Endodermal cell (in vitro differentiated cells): ENCODE measurements at regions not wholly inside any gene's neighbourhood (a gene's known extent, or its start where the extent isn't known, plus 50 kb on each side); places are given as distances from the start of the nearest gene placed in this dataset.

ENCODE experiments used
- DNase-seq: peaks from one replicate; pipeline ENCODE4 v3.0.0-alpha.2; 2017
- H3K27ac ChIP-seq: 2 replicates; pipeline ENCODE4 v1.5.1; 2013; ENCODE audit warnings: mild to moderate bottlenecking, low read depth, low read length, moderate library complexity
- H3K27me3 ChIP-seq: 2 replicates; pipeline ENCODE4 v1.6.1; 2013; ENCODE audit warnings: mild to moderate bottlenecking, low read length, moderate library complexity; ENCODE audit not compliant: insufficient read depth, control insufficient read depth, poor library complexity, severe bottlenecking
- H3K36me3 ChIP-seq: 2 replicates; pipeline ENCODE4 v1.7.0; 2013; ENCODE audit warnings: mild to moderate bottlenecking, low read length, moderate library complexity; ENCODE audit not compliant: control insufficient read depth, insufficient read depth
- H3K4me1 ChIP-seq: one replicate; pipeline ENCODE4 v1.7.0; 2013; ENCODE audit warnings: low read length; ENCODE audit not compliant: control insufficient read depth, insufficient read depth
- H3K4me3 ChIP-seq: 2 replicates; pipeline ENCODE4 v1.5.1; 2013; ENCODE audit warnings: mild to moderate bottlenecking, low read length, moderate library complexity
- H3K9ac ChIP-seq: 2 replicates; pipeline ENCODE4 v1.6.1; 2013; ENCODE audit warnings: mild to moderate bottlenecking, low read length, moderate library complexity; ENCODE audit not compliant: poor library complexity, severe bottlenecking; ENCODE audit errors: extremely low read depth
- H3K9me3 ChIP-seq: 2 replicates; pipeline ENCODE4 v1.6.1; 2013; ENCODE audit warnings: mild to moderate bottlenecking, low read length, moderate library complexity; ENCODE audit not compliant: control insufficient read depth
- H3K27ac Mint-ChIP-seq: 2 replicates; pipeline ENCODE4 v1.8.0; 2020; ENCODE audit warnings: mixed read lengths
- H3K27me3 Mint-ChIP-seq: 2 replicates; pipeline ENCODE4 v1.8.0; 2021; ENCODE audit warnings: mild to moderate bottlenecking, mixed read lengths; ENCODE audit not compliant: insufficient read depth
- H3K36me3 Mint-ChIP-seq: 2 replicates; pipeline ENCODE4 v1.8.0; 2020; ENCODE audit warnings: low read depth, mixed read lengths
- H3K4me1 Mint-ChIP-seq: 2 replicates; pipeline ENCODE4 v1.8.0; 2020; ENCODE audit warnings: mixed read lengths
- H3K4me3 Mint-ChIP-seq: 2 replicates; pipeline ENCODE4 v1.8.0; 2020; ENCODE audit warnings: mild to moderate bottlenecking, moderate library complexity, mixed read lengths
- H3K9me3 Mint-ChIP-seq: 2 replicates; pipeline ENCODE4 v1.8.0; 2020; ENCODE audit warnings: mild to moderate bottlenecking, mixed read lengths
- CTCF ChIP-seq: fragments of 200-600 bp; sonication (generic); conservative IDR thresholded peaks from 2 replicates; pipeline ENCODE4 v1.5.0; 2021; ENCODE audit warnings: antibody characterized with exemption, mild to moderate bottlenecking
- WGBS, 2 experiments: methylation state at CpG; one replicate each; pipeline versions ENCODE4 v1.1.5 to v1.1.7; 2013; ENCODE audit warnings: missing lambda C conversion rate in 2 of 2, mixed read lengths in 1 of 2; ENCODE audit not compliant: insufficient coverage in 1 of 2, insufficient read length in 1 of 2; 5-methylcytosine and 5-hydroxymethylcytosine counted together

GRCh38 chr7:80288175-80289122 is 153.8 kb downstream of the GNAI1 start:
- Histone ChIP-seq H3K27ac (no peak overlapping the region), H3K36me3 (no peaks in the 10 kb centered on the region), H3K9ac (no peak overlapping the region), H3K4me3 (no peak overlapping the region), H3K9me3 (no peaks in the 10 kb centered on the region), H3K27me3 (no peaks in the 10 kb centered on the region), H3K4me1 (no peaks in the 10 kb centered on the region)
- Mint-ChIP-seq H3K27me3 (no peaks in the 10 kb centered on the region), H3K4me3 (no peak overlapping the region), H3K9me3 (peaks cover 15% of the 10 kb centered on the region), H3K27ac (no peak overlapping the region), H3K4me1 (peaks cover 6% of the 10 kb centered on the region), H3K36me3 (peaks cover under 1% of the 10 kb centered on the region)
- TF ChIP-seq CTCF, result peak; percentile 68
- DNase-seq, result peak; percentile 57
- 66 to 90% methylated on average over 2 to 4 of the region's 4 CpGs for WGBS, 2 experiments

- peaks cover 6% of the 10 kb centered on the region for H3K4me1 Mint-ChIP-seq
- no peak overlapping the region for H3K27ac Mint-ChIP-seq
- no peaks in the 10 kb centered on the region for H3K27me3 ChIP-seq
- H3K9ac ChIP-seq, result no peak overlapping the region
- H3K27ac ChIP-seq, result no peak overlapping the region
- H3K9me3 ChIP-seq, result no peaks in the 10 kb centered on the region
- peaks cover 8% of the 10 kb centered on the region for H3K9me3 Mint-ChIP-seq
- H3K36me3 Mint-ChIP-seq, result no peaks in the 10 kb centered on the region
- no peak for DNase-seq
- no peak overlapping the region for H3K4me3 ChIP-seq
- H3K4me3 Mint-ChIP-seq, result no peak overlapping the region
- H3K36me3 ChIP-seq, result no peaks in the 10 kb centered on the region
- no peaks in the 10 kb centered on the region for H3K27me3 Mint-ChIP-seq
- WGBS, 2 experiments, result 92 to 100% methylated on average over 1 to 2 of the region's 2 CpGs
- H3K4me1 ChIP-seq, result no peaks in the 10 kb centered on the region
- TF ChIP-seq CTCF, result no peak
Observed at GRCh38 chr7:80287400-80288174, 153.0 kb downstream of the GNAI1 start.

GRCh38 chr7:80286611-80287010 is 152.0 kb downstream of the GNAI1 start:
- no peak overlapping the region for H3K27ac ChIP-seq
- TF ChIP-seq CTCF, result no peak
- H3K27me3 ChIP-seq, result no peaks in the 10 kb centered on the region
- H3K9me3 Mint-ChIP-seq, result no peaks in the 10 kb centered on the region
- peaks cover 6% of the 10 kb centered on the region for H3K4me1 Mint-ChIP-seq
- H3K4me1 ChIP-seq, result no peaks in the 10 kb centered on the region
- no peak overlapping the region for H3K9ac ChIP-seq
- no peaks in the 10 kb centered on the region for H3K36me3 Mint-ChIP-seq
- WGBS, 2 experiments, result 83% methylated on average over 1 of the region's 2 CpGs; no CpG with 5 or more reads in 1 of the 2 experiments
- no peak overlapping the region for H3K4me3 Mint-ChIP-seq
- H3K4me3 ChIP-seq, result no peak overlapping the region
- H3K36me3 ChIP-seq, result no peaks in the 10 kb centered on the region
- DNase-seq, result no peak
- no peaks in the 10 kb centered on the region for H3K9me3 ChIP-seq
- no peak overlapping the region for H3K27ac Mint-ChIP-seq
- no peaks in the 10 kb centered on the region for H3K27me3 Mint-ChIP-seq
